Activated T-helper 1 cell treated with anti-CD3 and anti-CD28 coated beads, Interleukin-12 subunit alpha, Interleukin-12 subunit beta, Interleukin-2, Interleukin-4 antibody, amounts not matched to agents 30 ng/mL and 10 ng/mL and 1 ng/mL, durations not matched to agents 14 hours and 24 hours and 36 hours (primary cell): ENCODE measurements at regions not wholly inside any gene's neighbourhood (a gene's known extent, or its start where the extent isn't known, plus 50 kb on each side); places are given as distances from the start of the nearest gene placed in this dataset.

Experiments
- DNase-seq: peaks from one replicate; pipeline ENCODE4 v3.0.0; 2021; ENCODE audit warnings: low spot score
- H3K27ac Mint-ChIP-seq: one replicate; pipeline ENCODE4 v1.8.0; 2021; ENCODE audit warnings: mild to moderate bottlenecking, mixed read lengths
- H3K27me3 Mint-ChIP-seq: one replicate; pipeline ENCODE4 v1.8.0; 2022; ENCODE audit warnings: mild to moderate bottlenecking, moderate library complexity, mixed read lengths; ENCODE audit not compliant: insufficient read depth
- H3K36me3 Mint-ChIP-seq: one replicate; pipeline ENCODE4 v1.8.0; 2021; ENCODE audit warnings: low read depth, mixed read lengths
- H3K4me1 Mint-ChIP-seq: one replicate; pipeline ENCODE4 v1.8.0; 2021; ENCODE audit warnings: low read depth, mixed read lengths
- H3K4me3 Mint-ChIP-seq: one replicate; pipeline ENCODE4 v1.8.0; 2021; ENCODE audit warnings: mild to moderate bottlenecking, moderate library complexity, mixed read lengths
- H3K9me3 Mint-ChIP-seq: one replicate; pipeline ENCODE4 v1.8.0; 2021; ENCODE audit warnings: mixed read lengths
- intact Hi-C: fragments of 100-400 bp; cut with micrococcal nuclease; formaldehyde crosslinking; loops from one replicate; pipeline ENCODE4 v1.15.1; 2024

GRCh38 chr10:43955002-43955596 is 306.4 kb upstream of the ZNF32 start:
- Mint-ChIP-seq H3K27me3 (peaks cover 8% of the 10 kb centered on the region), H3K4me3 (no peak overlapping the region), H3K36me3 (no peaks in the 10 kb centered on the region), H3K4me1 (no peaks in the 10 kb centered on the region), H3K9me3 (no peaks in the 10 kb centered on the region), H3K27ac (no peak overlapping the region)
- intact Hi-C loops = no loop called here
- DNase-seq = no peak

GRCh38 chr10:43953672-43954071 is 305.0 kb upstream of the ZNF32 start:
- no peaks in the 10 kb centered on the region for H3K9me3 Mint-ChIP-seq
- H3K36me3 Mint-ChIP-seq = no peaks in the 10 kb centered on the region
- H3K4me1 Mint-ChIP-seq = no peaks in the 10 kb centered on the region
- no peak for DNase-seq
- intact Hi-C loops = no loop called here
- peaks cover 8% of the 10 kb centered on the region for H3K27me3 Mint-ChIP-seq
- no peak overlapping the region for H3K4me3 Mint-ChIP-seq
- H3K27ac Mint-ChIP-seq = no peak overlapping the region

DNA sequence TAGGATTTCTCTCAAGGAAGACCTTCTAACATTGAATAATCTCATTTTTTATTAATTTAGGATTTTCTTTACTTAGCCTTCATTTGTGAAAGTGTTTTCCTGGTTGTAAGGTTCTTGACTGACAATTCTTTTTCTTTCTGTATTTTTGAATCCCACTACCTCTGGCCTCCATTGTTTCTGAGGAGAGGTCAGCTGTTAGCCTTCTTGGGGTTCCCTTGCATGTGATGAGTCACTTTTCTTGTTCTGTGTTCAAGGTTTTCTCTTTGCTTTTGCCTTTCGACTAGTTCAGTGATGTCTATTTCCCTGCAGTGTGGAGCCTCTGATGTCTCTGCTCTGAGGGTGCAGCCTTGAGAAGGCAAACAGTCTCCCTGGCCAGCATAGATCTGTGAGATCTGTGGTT is 304.1 kb upstream of the ZNF32 start:
- Mint-ChIP-seq H3K27me3 (peaks cover 5% of the 10 kb centered on the region), H3K9me3 (no peaks in the 10 kb centered on the region), H3K36me3 (no peaks in the 10 kb centered on the region), H3K27ac (no peak overlapping the region), H3K4me3 (no peak overlapping the region), H3K4me1 (no peaks in the 10 kb centered on the region)
- intact Hi-C loops = no loop called here
- no peak for DNase-seq

DNA sequence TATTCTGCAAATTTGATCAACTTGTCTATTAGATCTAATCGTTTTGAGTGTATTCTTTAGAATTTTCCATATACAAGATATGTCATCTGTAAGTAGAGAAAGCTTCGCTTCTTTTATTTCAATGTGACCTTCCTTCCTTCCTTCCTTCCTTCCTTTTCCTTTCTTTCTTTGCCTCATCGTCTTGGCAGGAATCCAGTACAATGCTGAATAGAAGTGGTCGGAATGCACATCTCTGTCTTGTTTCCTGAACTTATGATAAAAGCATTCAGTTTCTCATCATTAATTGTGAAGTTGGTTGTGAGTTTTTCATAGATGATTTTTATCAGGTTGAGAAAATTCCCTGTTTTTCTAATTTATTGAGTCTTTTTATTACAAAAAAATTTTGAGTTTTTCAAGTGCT is 300.7 kb upstream of the ZNF32 start:
- Mint-ChIP-seq H3K27ac (no peak overlapping the region), H3K9me3 (no peaks in the 10 kb centered on the region), H3K36me3 (no peaks in the 10 kb centered on the region), H3K4me1 (no peaks in the 10 kb centered on the region), H3K4me3 (no peak overlapping the region), H3K27me3 (peaks cover 5% of the 10 kb centered on the region)
- DNase-seq = no peak
- intact Hi-C loops = no loop called here

DNA sequence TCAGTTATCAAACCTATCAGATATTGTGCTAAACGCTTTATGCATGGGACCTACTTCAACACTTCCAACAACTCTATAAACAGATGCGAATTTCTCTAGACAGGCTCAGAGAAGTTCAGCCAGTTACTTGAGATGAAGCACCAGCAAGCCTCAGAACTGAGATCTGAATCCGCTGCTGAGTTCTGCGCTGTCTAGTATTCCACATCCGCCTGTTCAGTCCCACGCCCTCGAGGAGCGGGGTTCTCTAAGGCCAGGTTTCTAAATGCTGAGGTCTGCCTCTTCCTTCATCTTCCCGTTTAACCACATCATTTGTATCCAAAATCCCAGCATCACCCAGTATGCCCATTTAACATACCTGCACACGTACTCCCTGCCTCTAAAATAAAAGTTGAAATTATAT is 297.8 kb upstream of the ZNF32 start:
- no peaks in the 10 kb centered on the region for H3K9me3 Mint-ChIP-seq
- no peaks in the 10 kb centered on the region for H3K4me1 Mint-ChIP-seq
- H3K27ac Mint-ChIP-seq = no peak overlapping the region
- H3K36me3 Mint-ChIP-seq = no peaks in the 10 kb centered on the region
- DNase-seq = no peak
- intact Hi-C loops = no loop called here
- no peak overlapping the region for H3K4me3 Mint-ChIP-seq
- H3K27me3 Mint-ChIP-seq = peaks cover 7% of the 10 kb centered on the region

DNA sequence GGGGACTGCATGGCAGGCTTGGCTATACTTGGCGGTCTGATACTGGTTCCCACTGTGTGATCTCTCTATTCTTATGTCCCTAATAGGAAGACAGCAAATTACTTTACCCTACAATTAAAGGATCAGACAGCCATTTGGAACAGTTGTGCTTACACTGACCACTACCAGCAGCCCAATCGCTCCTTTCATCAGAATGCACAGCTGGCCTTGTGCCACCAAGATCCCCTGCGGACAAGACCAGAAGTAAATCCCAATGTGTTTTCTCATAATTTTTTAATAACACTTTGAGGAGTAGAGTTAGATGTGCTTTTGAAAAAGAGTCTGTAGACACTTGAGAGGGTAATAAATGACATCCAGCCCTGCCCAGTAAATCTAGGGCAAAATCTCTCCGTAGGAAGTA is 297.2 kb upstream of the ZNF32 start:
- Mint-ChIP-seq H3K9me3 (no peaks in the 10 kb centered on the region), H3K36me3 (no peaks in the 10 kb centered on the region), H3K27ac (no peak overlapping the region), H3K4me1 (no peaks in the 10 kb centered on the region), H3K27me3 (peaks cover 6% of the 10 kb centered on the region), H3K4me3 (no peak overlapping the region)
- DNase-seq = no peak
- intact Hi-C loops = no loop called here

- H3K27ac Mint-ChIP-seq = no peak overlapping the region
- H3K36me3 Mint-ChIP-seq = no peaks in the 10 kb centered on the region
- H3K4me3 Mint-ChIP-seq = no peak overlapping the region
- H3K27me3 Mint-ChIP-seq = peaks cover 3% of the 10 kb centered on the region
- intact Hi-C loops = no loop called here
- no peaks in the 10 kb centered on the region for H3K9me3 Mint-ChIP-seq
- no peak for DNase-seq
- no peaks in the 10 kb centered on the region for H3K4me1 Mint-ChIP-seq
These were observed 296.5 kb upstream of the ZNF32 start for GRCh38 chr10:43945094-43945730.

DNA sequence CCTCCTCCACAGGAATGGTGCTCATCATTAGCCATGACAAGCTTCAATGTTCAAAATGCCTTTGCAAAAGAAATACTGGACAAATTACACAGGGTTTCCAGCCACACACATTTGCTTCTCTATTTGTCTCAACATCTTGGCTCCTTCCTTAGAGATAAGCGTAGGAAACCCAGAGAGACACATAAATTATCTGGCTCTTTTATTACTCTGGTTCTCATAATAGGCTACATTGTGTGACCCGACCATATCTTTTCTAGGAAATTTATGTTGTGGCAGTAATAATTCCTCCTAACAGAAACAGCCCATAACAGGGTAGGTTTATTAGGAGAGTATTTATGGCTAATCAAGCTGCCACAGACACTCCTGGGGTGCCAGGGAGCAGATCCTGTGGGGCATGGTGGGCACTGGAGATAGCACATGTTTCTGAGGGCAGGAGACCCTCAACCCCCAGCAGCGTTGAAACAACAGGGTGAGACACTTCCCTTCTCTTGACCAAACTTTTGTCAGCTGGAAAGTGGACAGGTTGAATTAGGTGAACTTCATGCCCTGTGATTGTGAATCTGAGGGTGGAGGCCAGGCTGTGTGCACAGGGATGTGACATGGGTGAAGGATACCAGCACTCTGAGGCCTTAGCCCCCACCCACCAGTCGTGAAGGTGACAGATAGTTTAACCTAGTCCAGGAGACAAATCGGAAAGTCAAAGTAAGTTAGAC is 295.9 kb upstream of the ZNF32 start:
- Mint-ChIP-seq H3K36me3 (no peaks in the 10 kb centered on the region), H3K4me1 (no peaks in the 10 kb centered on the region), H3K27ac (no peak overlapping the region), H3K4me3 (no peak overlapping the region), H3K27me3 (peaks cover 3% of the 10 kb centered on the region), H3K9me3 (no peaks in the 10 kb centered on the region)
- DNase-seq = no peak
- intact Hi-C loops = no loop called here

DNA sequence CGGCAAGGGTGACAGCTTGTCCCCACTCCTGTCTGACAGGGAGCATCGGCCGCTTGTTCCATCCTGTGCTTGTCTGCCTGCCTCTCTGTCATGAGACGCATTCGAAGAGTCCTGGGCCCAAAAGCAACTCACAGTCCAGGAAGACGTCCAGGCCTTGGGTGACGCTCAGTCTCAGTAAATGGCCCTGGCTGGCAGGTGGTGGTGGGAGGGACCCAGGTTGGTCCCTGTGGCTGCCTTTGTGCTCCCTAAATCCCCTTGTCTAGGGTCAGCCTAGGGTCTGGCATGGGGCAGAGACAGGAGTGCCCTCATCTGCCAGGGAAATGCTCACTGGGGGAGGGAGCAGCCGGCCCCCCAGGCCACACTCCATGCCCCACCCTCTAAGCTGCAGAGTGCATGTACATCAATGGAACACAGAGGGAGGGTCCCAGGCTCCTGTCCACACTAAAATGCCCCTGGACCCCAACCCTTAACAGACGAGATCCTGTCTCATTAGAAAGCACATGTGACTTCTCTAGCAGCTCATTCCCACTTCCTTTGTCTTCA is 295.2 kb upstream of the ZNF32 start:
- Mint-ChIP-seq H3K4me3 (no peak overlapping the region), H3K36me3 (no peaks in the 10 kb centered on the region), H3K27ac (no peak overlapping the region), H3K4me1 (no peaks in the 10 kb centered on the region), H3K27me3 (peaks cover 3% of the 10 kb centered on the region), H3K9me3 (no peaks in the 10 kb centered on the region)
- intact Hi-C loops = no loop called here
- DNase-seq = no peak

GRCh38 chr10:43943119-43943817 is 294.6 kb upstream of the ZNF32 start:
- H3K27me3 Mint-ChIP-seq = peaks cover 3% of the 10 kb centered on the region
- intact Hi-C loops = no loop called here
- H3K9me3 Mint-ChIP-seq = no peaks in the 10 kb centered on the region
- H3K4me1 Mint-ChIP-seq = no peaks in the 10 kb centered on the region
- DNase-seq = no peak
- H3K27ac Mint-ChIP-seq = no peak overlapping the region
- no peaks in the 10 kb centered on the region for H3K36me3 Mint-ChIP-seq
- H3K4me3 Mint-ChIP-seq = no peak overlapping the region

GRCh38 chr10:43942096-43942850 is 293.6 kb upstream of the ZNF32 start:
- Mint-ChIP-seq H3K27me3 (peaks cover 5% of the 10 kb centered on the region), H3K9me3 (no peaks in the 10 kb centered on the region), H3K4me3 (no peak overlapping the region), H3K27ac (no peak overlapping the region), H3K4me1 (no peaks in the 10 kb centered on the region), H3K36me3 (no peaks in the 10 kb centered on the region)
- intact Hi-C loops = no loop called here
- no peak for DNase-seq

GRCh38 chr10:43940898-43941837 is 292.5 kb upstream of the ZNF32 start:
- H3K9me3 Mint-ChIP-seq = no peaks in the 10 kb centered on the region
- intact Hi-C loops = no loop called here
- DNase-seq = no peak
- H3K4me1 Mint-ChIP-seq = no peaks in the 10 kb centered on the region
- no peak overlapping the region for H3K27ac Mint-ChIP-seq
- H3K4me3 Mint-ChIP-seq = no peak overlapping the region
- H3K36me3 Mint-ChIP-seq = no peaks in the 10 kb centered on the region
- H3K27me3 Mint-ChIP-seq = peaks cover 5% of the 10 kb centered on the region
